ENCODE measurements at regions not wholly inside any gene's neighbourhood (a gene's known extent, or its start where the extent isn't known, plus 50 kb on each side); places are given as distances from the start of the nearest gene placed in this dataset.

- Histone ChIP-seq H3K9ac (ENCODE audit: low read length) (no peak overlapping the region), H3K9me2 (replicated peaks; ENCODE audit: insufficient read depth, low read length) (no peaks in the 10 kb centered on the region), H3K27me3 (replicated peaks; ENCODE audit: insufficient read depth, low read length) (no peaks in the 10 kb centered on the region), H2AFZ (ENCODE audit: low read length) (no peak overlapping the region), H3K4me3 (ENCODE audit: low read length) (no peak overlapping the region), H4K20me1 (ENCODE audit: insufficient read depth, low read length) (peaks cover 34% of the 10 kb centered on the region), H3F3A (ENCODE audit: insufficient read depth, low read length) (no peaks in the 10 kb centered on the region), H3K9me3 (replicated peaks; ENCODE audit: insufficient read depth, low read length) (no peaks in the 10 kb centered on the region), H3K79me2 (ENCODE audit: low read length) (peaks cover 92% of the 10 kb centered on the region), H3K27ac (ENCODE audit: low read length) (no peak overlapping the region), H3K4me2 (ENCODE audit: low read depth, low read length) (no peak overlapping the region), H3K36me3 (replicated peaks; ENCODE audit: insufficient read depth, low read length) (no peaks in the 10 kb centered on the region; the same call in 1 of the 2 replicates), H3K4me1 (ENCODE audit: low read length) (no peaks in the 10 kb centered on the region)
- DNase-seq: no peak
- TF ChIP-seq EZH2 (optimal IDR thresholded peaks at IDR 0.05; ENCODE audit: low read depth, low read length) (no peak), CTCF (IDR thresholded peaks at IDR 0.05; ENCODE audit: low read length) (no peak), EZH2phosphoT487 (IDR thresholded peaks at IDR 0.05; ENCODE audit: low read length) (no peak)
Measured at GRCh38 chr22:48501231-48501750, 1326.4 kb downstream of the BRD1 start.

GRCh38 chr22:48500471-48501230 lies 1327.0 kb downstream of the BRD1 start:
- Histone ChIP-seq H3K27ac (ENCODE audit: low read length) (no peak overlapping the region), H3K4me3 (ENCODE audit: low read length) (no peak overlapping the region), H4K20me1 (ENCODE audit: insufficient read depth, low read length) (peaks cover 34% of the 10 kb centered on the region), H3K9me3 (replicated peaks; ENCODE audit: insufficient read depth, low read length) (no peaks in the 10 kb centered on the region), H3K36me3 (replicated peaks; ENCODE audit: insufficient read depth, low read length) (no peaks in the 10 kb centered on the region; the same call in 1 of the 2 replicates), H3K4me2 (ENCODE audit: low read depth, low read length) (no peak overlapping the region), H3K9me2 (replicated peaks; ENCODE audit: insufficient read depth, low read length) (no peaks in the 10 kb centered on the region), H3K79me2 (ENCODE audit: low read length) (peaks cover 92% of the 10 kb centered on the region), H3K9ac (ENCODE audit: low read length) (no peak overlapping the region), H3K27me3 (replicated peaks; ENCODE audit: insufficient read depth, low read length) (no peaks in the 10 kb centered on the region), H2AFZ (ENCODE audit: low read length) (no peak overlapping the region), H3K4me1 (ENCODE audit: low read length) (no peaks in the 10 kb centered on the region), H3F3A (ENCODE audit: insufficient read depth, low read length) (no peaks in the 10 kb centered on the region)
- no peak for TF ChIP-seq EZH2 (optimal IDR thresholded peaks at IDR 0.05; ENCODE audit: low read depth, low read length)
- TF ChIP-seq EZH2phosphoT487 (IDR thresholded peaks at IDR 0.05; ENCODE audit: low read length): no peak
- TF ChIP-seq CTCF (IDR thresholded peaks at IDR 0.05; ENCODE audit: low read length): no peak
- DNase-seq: no peak

- no peaks in the 10 kb centered on the region for H3K4me1 ChIP-seq (ENCODE audit: low read length)
- TF ChIP-seq EZH2phosphoT487 (IDR thresholded peaks at IDR 0.05; ENCODE audit: low read length): no peak
- no peak for TF ChIP-seq CTCF (IDR thresholded peaks at IDR 0.05; ENCODE audit: low read length)
- H3K79me2 ChIP-seq (ENCODE audit: low read length): peaks cover 92% of the 10 kb centered on the region
- no peak overlapping the region for H3K4me3 ChIP-seq (ENCODE audit: low read length)
- no peaks in the 10 kb centered on the region for H3K27me3 ChIP-seq (replicated peaks; ENCODE audit: insufficient read depth, low read length)
- H3K36me3 ChIP-seq (replicated peaks; ENCODE audit: insufficient read depth, low read length): no peaks in the 10 kb centered on the region; the same call in 1 of the 2 replicates
- H3K4me2 ChIP-seq (ENCODE audit: low read depth, low read length): no peak overlapping the region
- no peak overlapping the region for H3K9ac ChIP-seq (ENCODE audit: low read length)
- H3K27ac ChIP-seq (ENCODE audit: low read length): no peak overlapping the region
- H3K9me2 ChIP-seq (replicated peaks; ENCODE audit: insufficient read depth, low read length): no peaks in the 10 kb centered on the region
- H3K9me3 ChIP-seq (replicated peaks; ENCODE audit: insufficient read depth, low read length): no peaks in the 10 kb centered on the region
- DNase-seq: no peak
- peaks cover 34% of the 10 kb centered on the region for H4K20me1 ChIP-seq (ENCODE audit: insufficient read depth, low read length)
- H3F3A ChIP-seq (ENCODE audit: insufficient read depth, low read length): no peaks in the 10 kb centered on the region
- no peak overlapping the region for H2AFZ ChIP-seq (ENCODE audit: low read length)
Measured at GRCh38 chr22:48499456-48500425, 1327.9 kb downstream of the BRD1 start.

Data from MM.1S (cell line).